HFF-Myc (cell line): ENCODE measurements at regions not wholly inside any gene's neighbourhood (a gene's known extent, or its start where the extent isn't known, plus 50 kb on each side); places are given as distances from the start of the nearest gene placed in this dataset.

Experiments
- DNase-seq: peaks from one replicate; pipeline ENCODE4 v3.0.0-alpha.2; 2011; ENCODE audit warnings: low read depth; ENCODE audit errors: extremely low read depth
- H3K4me3 ChIP-seq: replicated peaks from 2 replicates; pipeline ENCODE4 v1.5.1; 2011; ENCODE audit warnings: low read depth, mild to moderate bottlenecking, control low read depth, low read length
- CTCF ChIP-seq: IDR thresholded peaks from 2 replicates; pipeline ENCODE4 v1.5.1; 2012; ENCODE audit warnings: mild to moderate bottlenecking, low read depth, low read length, control low read depth; ENCODE audit errors: missing control alignments

- no peak for TF ChIP-seq CTCF
- no peak for DNase-seq
- H3K4me3 ChIP-seq = no peak overlapping the region
These were observed 139.8 kb upstream of the KIF26B start for GRCh38 chr1:245015031-245015430.

- no peak for TF ChIP-seq CTCF
- DNase-seq = no peak
- no peak overlapping the region for H3K4me3 ChIP-seq
These were observed 140.3 kb upstream of the KIF26B start for GRCh38 chr1:245014247-245015029.

GRCh38 chr1:245010018-245010614 is 144.7 kb upstream of the KIF26B start:
- no peak for DNase-seq
- no peak for TF ChIP-seq CTCF
- no peak overlapping the region for H3K4me3 ChIP-seq

- H3K4me3 ChIP-seq = no peak overlapping the region
- DNase-seq = no peak
- TF ChIP-seq CTCF = no peak
These were observed 144.4 kb upstream of the HNRNPU start for GRCh38 chr1:245008761-245009160.

- TF ChIP-seq CTCF = no peak
- H3K4me3 ChIP-seq = no peak overlapping the region
- no peak for DNase-seq
These were observed 143.5 kb upstream of the HNRNPU start for GRCh38 chr1:245007852-245008251.

- no peak for DNase-seq
- no peak for TF ChIP-seq CTCF
- no peak overlapping the region for H3K4me3 ChIP-seq
These were observed 138.9 kb upstream of the HNRNPU start for GRCh38 chr1:245003246-245003645.
